NCI-H2081 (cell line): ENCODE measurements at regions not wholly inside any gene's neighbourhood (a gene's known extent, or its start where the extent isn't known, plus 50 kb on each side); places are given as distances from the start of the nearest gene placed in this dataset.

Source experiments
- DNase-seq, 2 experiments: peaks; one replicate each; lab custom pipeline; 2025; lab: John Stamatoyannopoulos, UW

DNA sequence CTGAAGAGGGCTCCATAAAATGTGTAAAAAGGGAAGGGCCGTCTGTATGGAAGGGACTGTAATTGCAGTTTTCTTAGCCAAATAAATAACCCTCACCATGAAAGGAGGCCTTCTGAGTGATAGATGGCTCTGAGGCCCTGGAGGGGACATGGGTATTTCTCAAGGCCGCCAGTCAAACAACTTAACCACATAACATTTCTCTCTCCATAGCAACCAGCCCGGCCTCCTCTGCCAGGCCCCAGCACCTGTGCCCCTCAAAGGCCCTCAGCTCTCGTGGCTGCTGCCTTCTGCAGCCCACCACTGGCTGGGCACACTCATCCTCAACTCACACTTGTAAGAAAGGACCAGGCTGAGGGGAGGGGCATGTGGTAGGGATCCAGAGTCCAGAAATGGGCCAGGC is 57.0 kb upstream of the GJB5 start:
- DNase-seq, result no peak

DNA sequence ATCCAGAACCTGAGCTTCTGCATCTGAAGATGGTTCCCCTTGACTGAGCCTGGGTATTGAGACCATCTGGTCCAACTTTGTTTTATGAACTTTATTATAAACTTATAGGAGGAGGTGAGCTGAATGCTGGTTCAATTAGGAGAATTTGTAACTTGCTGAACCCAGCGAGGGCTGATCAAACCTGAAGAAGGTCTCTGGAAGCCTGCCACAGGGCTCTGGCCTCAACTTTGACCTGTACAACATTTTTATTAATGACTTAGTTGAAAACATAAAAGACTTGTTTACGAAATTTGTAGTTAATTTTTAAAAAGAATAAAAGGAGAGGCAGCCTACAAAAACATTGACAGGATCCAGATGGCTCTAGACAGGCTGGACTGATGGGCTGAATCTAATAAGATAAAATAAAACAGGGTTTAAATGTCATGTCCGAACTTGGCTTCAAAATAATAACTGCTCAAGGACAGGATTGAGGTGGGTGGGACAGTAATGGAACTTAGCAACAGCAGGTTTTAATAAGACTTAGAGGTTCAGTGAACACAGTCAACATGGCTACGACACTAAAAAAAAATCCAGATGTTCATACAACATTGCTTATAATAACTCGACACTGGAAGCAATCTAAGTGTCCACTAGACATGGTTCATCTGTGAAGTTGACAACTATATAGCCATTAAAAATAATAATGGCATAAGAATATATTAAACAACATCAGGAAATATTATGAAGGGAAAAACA is 53.4 kb upstream of the GJB5 start:
- no peak for DNase-seq
